HepG2 (cell line): ENCODE measurements at regions not wholly inside any gene's neighbourhood (a gene's known extent, or its start where the extent isn't known, plus 50 kb on each side); places are given as distances from the start of the nearest gene placed in this dataset.

Experiments
- ATAC-seq: fragments of 200-7000 bp; cut with Tn5 transposase; 3 replicates; pipeline ENCODE4 v1.9.1; 2020; ENCODE audit warnings: mild to moderate bottlenecking, moderate library complexity
- BruUV-seq: library from RNA; stranded (reverse); fragments of 400-500 nt; replicated peaks from 2 replicates; lab custom pipeline; 2021; lab: Mats Ljungman, UMichigan
- CTCF ChIA-PET: fragments of 300-600 bp; formaldehyde crosslinking; extraction: SDS; loops from one replicate; lab custom pipeline; 2021; ENCODE audit warnings: low total read pairs, inconsistent platforms, low intra/inter-chr PET ratio; lab: Yijun Ruan, JAX
- POLR2A ChIA-PET: fragments of 350-600 bp; sonication (Branson Sonifier 250); formaldehyde crosslinking; loops from one replicate; lab custom pipeline; 2020; ENCODE audit warnings: antibody characterized with exemption, inconsistent platforms; lab: Yijun Ruan, JAX
- DNase-seq: peaks from one replicate; pipeline ENCODE4 v3.0.0-alpha.2; 2015; ENCODE audit warnings: low spot score
- FAIRE-seq: peaks from 3 replicates; lab custom pipeline; 2011; peaks lifted over from hg19 to GRCh38; lab: Jason Lieb, UNC
- H2AFZ ChIP-seq: one replicate; pipeline ENCODE4 v1.6.1; 2011; ENCODE audit warnings: low read length, inconsistent platforms
- H3K27ac ChIP-seq: fragments of 300-600 bp; 3 replicates; pipeline ENCODE4 v1.8.0; 2011; ENCODE audit warnings: mixed run types, mild to moderate bottlenecking, mixed read lengths, low read length, inconsistent platforms; ENCODE audit not compliant: insufficient read depth; ENCODE audit errors: extremely low read length
- H3K27me3 ChIP-seq, 2 experiments: fragments of 200-600 bp in 1 of 2; 2 replicates in 1 of 2; 3 replicates in 1 of 2; pipeline versions ENCODE4 v1.6.0 to v1.8.0; 2011; ENCODE audit warnings: low read length in 2 of 2, mild to moderate bottlenecking in 2 of 2, moderate library complexity in 2 of 2, inconsistent platforms in 1 of 2; ENCODE audit not compliant: insufficient read depth in 2 of 2, control insufficient read depth in 1 of 2
- H3K36me3 ChIP-seq, 2 experiments: fragments of 200-600 bp in 1 of 2; replicated peaks in 1 of 2; 2 replicates in 1 of 2; 3 replicates in 1 of 2; pipeline versions ENCODE4 v1.5.1 to v1.8.0; 2011; ENCODE audit warnings: low read length in 2 of 2, inconsistent platforms in 1 of 2; ENCODE audit not compliant: insufficient read depth in 2 of 2, control insufficient read depth in 1 of 2
- H3K4me1 ChIP-seq: 2 replicates; pipeline ENCODE4 v1.5.1; 2012; ENCODE audit warnings: low read length, inconsistent platforms; ENCODE audit not compliant: insufficient read depth
- H3K4me2 ChIP-seq: 2 replicates; pipeline ENCODE4 v1.6.0; 2011; ENCODE audit warnings: low read depth, low read length, inconsistent platforms
- H3K4me3 ChIP-seq, 3 experiments: fragments of 200-600 bp in 1 of 3; sonication (generic), shearing (Covaris generic) in 1 of 3; replicated peaks in 1 of 3; 2 replicates each; pipeline ENCODE4 v1.5.1; 2011 to 2016; ENCODE audit warnings: low read length in 3 of 3, inconsistent platforms in 2 of 3, low read depth in 2 of 3, mild to moderate bottlenecking in 2 of 3, control low read depth in 1 of 3, mixed read lengths in 1 of 3; ENCODE audit not compliant: insufficient read depth in 1 of 3
- H3K79me2 ChIP-seq: one replicate; pipeline ENCODE4 v1.6.1; 2011; ENCODE audit warnings: low read length, inconsistent platforms; ENCODE audit not compliant: insufficient read depth
- H3K9ac ChIP-seq: 2 replicates; pipeline ENCODE4 v1.6.0; 2011; ENCODE audit warnings: mild to moderate bottlenecking, low read depth, low read length, inconsistent platforms; ENCODE audit not compliant: insufficient read depth
- H3K9me3 ChIP-seq: 2 replicates; pipeline ENCODE4 v1.5.1; 2012; ENCODE audit warnings: mild to moderate bottlenecking, low read length
- H4K20me1 ChIP-seq: 2 replicates; pipeline ENCODE4 v1.6.0; 2011; ENCODE audit warnings: inconsistent platforms, mild to moderate bottlenecking, low read length, moderate library complexity; ENCODE audit not compliant: insufficient read depth
- AHDC1 ChIP-seq: sonication (generic); formaldehyde crosslinking; IDR thresholded peaks from 2 replicates; pipeline ENCODE4 v1.5.1; 2020; ENCODE audit warnings: mild to moderate bottlenecking, missing genetic modification reagents, borderline replicate concordance
- DBP ChIP-seq: sonication (generic); formaldehyde crosslinking; IDR thresholded peaks from 2 replicates; pipeline ENCODE4 v1.4.0; 2020; ENCODE audit warnings: missing genetic modification reagents; ENCODE audit errors: not compliant biosample characterization
- MAZ ChIP-seq, 2 experiments: sonication (generic) in 1 of 2; formaldehyde crosslinking in 1 of 2; IDR thresholded peaks; 2 replicates each; pipeline versions ENCODE4 v1.5.0 to v1.6.1; 2012 to 2020; ENCODE audit warnings: low read depth in 2 of 2, mild to moderate bottlenecking in 2 of 2, borderline replicate concordance in 1 of 2, improper control_type of control experiment in 1 of 2, low read length in 1 of 2, missing genetic modification reagents in 1 of 2, moderate library complexity in 1 of 2
- NRL ChIP-seq: sonication (generic); formaldehyde crosslinking; IDR thresholded peaks from 2 replicates; pipeline ENCODE4 v1.5.0; 2020; ENCODE audit warnings: missing genetic modification reagents, mild to moderate bottlenecking, moderate library complexity, borderline replicate concordance
- RERE ChIP-seq: IDR thresholded peaks from 2 replicates; pipeline ENCODE4 v1.6.1; 2016; ENCODE audit warnings: low read depth, missing genetic modification reagents, missing compliant biosample characterization
- TRIM22 ChIP-seq: fragments of 450-650 bp; IDR thresholded peaks from 2 replicates; pipeline ENCODE4 v1.6.1; 2017
- ZNF180 ChIP-seq: sonication (generic); formaldehyde crosslinking; IDR thresholded peaks from 2 replicates; pipeline ENCODE4 v1.4.0; 2020; ENCODE audit warnings: low read depth, missing genetic modification reagents, borderline replicate concordance
- ZNF441 ChIP-seq: sonication (generic); formaldehyde crosslinking; IDR thresholded peaks from 2 replicates; pipeline ENCODE4 v1.7.0; 2021; ENCODE audit warnings: missing genetic modification reagents, borderline replicate concordance
- WGBS: methylation state at CpG from one replicate; pipeline ENCODE4 v1.1.6; 2017; ENCODE audit warnings: low lambda C conversion rate; 5-methylcytosine and 5-hydroxymethylcytosine counted together
- in situ Hi-C: cut with HindIII; loops from 2 replicates; pipeline ENCODE4 v1.10.0; 2017; ENCODE audit warnings: low pct_unique_long_range_greater_than_20kb; ENCODE audit not compliant: extremely low pct_ligation_motif_present
- intact Hi-C: fragments of 100-400 bp; cut with micrococcal nuclease; formaldehyde crosslinking; loops from one replicate; pipeline ENCODE4 v1.10.0; 2022; ENCODE audit not compliant: unreplicated experiment

- TF ChIP-seq RERE (CRISPR knock-in tag) (no peak), TRIM22 (no peak), MAZ (IDR thresholded peaks at IDR 0.05; ENCODE audit: borderline replicate concordance, low read depth, low read length) (no peak), MAZ (CRISPR knock-in tag; IDR thresholded peaks at IDR 0.05; ENCODE audit: low read depth) (no peak), ZNF441 (CRISPR knock-in tag) (no peak), NRL (no peak)
Observed at GRCh38 chr18:33836564-33836963, 258.5 kb downstream of the ASXL3 start (continued).

GRCh38 chr18:33835419-33835818 lies 257.4 kb downstream of the ASXL3 start:
- no peaks in the 10 kb centered on the region for H4K20me1 ChIP-seq
- H3K4me3 ChIP-seq, result no peak overlapping the region
- H3K27ac ChIP-seq, result no peak overlapping the region
- in situ Hi-C loops (loop anchor here (25.0 kb wide), 1 partner anchor 477 kb away; no protein-coding TSS in a partner anchor), intact Hi-C loops (loop anchor here (5.0 kb wide), 1 partner anchor 197 kb away; no protein-coding TSS in a partner anchor)
- no peaks in the 10 kb centered on the region for H3K36me3 ChIP-seq
- FAIRE-seq (no peak), DNase-seq (no peak), ATAC-seq (no peak)
- no peak overlapping the region for H3K4me2 ChIP-seq
- H3K9me3 ChIP-seq, result peaks cover 21% of the 10 kb centered on the region; the same call in 1 of the 2 replicates
- no peaks in the 10 kb centered on the region for H3K4me1 ChIP-seq
- H3K9ac ChIP-seq, result no peak overlapping the region
- ChIA-PET CTCF (no interaction called here), POLR2A (no interaction called here)
- H3K79me2 ChIP-seq, result no peaks in the 10 kb centered on the region
- BruUV-seq, result no TSS peak
- WGBS, result 68% methylated on average over 7 of the region's 7 CpGs
- no peak overlapping the region for H2AFZ ChIP-seq
- H3K27me3 ChIP-seq, result no peaks in the 10 kb centered on the region
- TF ChIP-seq ZNF180 (no peak), AHDC1 (CRISPR knock-in tag) (no peak), DBP (CRISPR knock-in tag) (no peak)
